ENCODE measurements at regions not wholly inside any gene's neighbourhood (a gene's known extent, or its start where the extent isn't known, plus 50 kb on each side); places are given as distances from the start of the nearest gene placed in this dataset.

GRCh38 chr11:105227363-105227762, 87.8 kb upstream of the CARD18 start:
- TF ChIP-seq REST (IDR thresholded peaks at IDR 0.05; ENCODE audit: insufficient read depth in 1 of 2, low read depth in 2 of 2, low read length in 2 of 2) (no peak), SIN3A (IDR thresholded peaks at IDR 0.05; ENCODE audit: borderline replicate concordance, insufficient read depth, low read length) (no peak), TAF1 (IDR thresholded peaks at IDR 0.05; ENCODE audit: borderline replicate concordance, insufficient read depth, low read length) (no peak), POLR2AphosphoS5 (IDR thresholded peaks at IDR 0.05; ENCODE audit: low read depth, low read length) (no peak), FOXP2 (optimal IDR thresholded peaks at IDR 0.05; ENCODE audit: borderline replicate concordance, extremely low read depth, extremely low read length, insufficient read depth) (no peak)

GRCh38 chr11:105226766-105227165, 87.2 kb upstream of the CARD18 start:
- TF ChIP-seq FOXP2 (optimal IDR thresholded peaks at IDR 0.05; ENCODE audit: borderline replicate concordance, extremely low read depth, extremely low read length, insufficient read depth) (no peak), POLR2AphosphoS5 (IDR thresholded peaks at IDR 0.05; ENCODE audit: low read depth, low read length) (no peak)

- no peak for TF ChIP-seq FOXP2 (optimal IDR thresholded peaks at IDR 0.05; ENCODE audit: borderline replicate concordance, extremely low read depth, extremely low read length, insufficient read depth)
- TF ChIP-seq REST (IDR thresholded peaks at IDR 0.05; ENCODE audit: insufficient read depth in 1 of 2, low read depth in 2 of 2, low read length in 2 of 2): no peak
- TF ChIP-seq POLR2AphosphoS5 (IDR thresholded peaks at IDR 0.05; ENCODE audit: low read depth, low read length): no peak
- no peak for TF ChIP-seq TAF1 (IDR thresholded peaks at IDR 0.05; ENCODE audit: borderline replicate concordance, insufficient read depth, low read length)
- TF ChIP-seq SIN3A (IDR thresholded peaks at IDR 0.05; ENCODE audit: borderline replicate concordance, insufficient read depth, low read length): no peak
Observed at GRCh38 chr11:105226091-105226490, 86.5 kb upstream of the CARD18 start.

- TF ChIP-seq TAF1 (IDR thresholded peaks at IDR 0.05; ENCODE audit: borderline replicate concordance, insufficient read depth, low read length) (no peak), POLR2AphosphoS5 (IDR thresholded peaks at IDR 0.05; ENCODE audit: low read depth, low read length) (no peak), FOXP2 (optimal IDR thresholded peaks at IDR 0.05; ENCODE audit: borderline replicate concordance, extremely low read depth, extremely low read length, insufficient read depth) (no peak), REST (IDR thresholded peaks at IDR 0.05; ENCODE audit: insufficient read depth in 1 of 2, low read depth in 2 of 2, low read length in 2 of 2) (no peak), SIN3A (IDR thresholded peaks at IDR 0.05; ENCODE audit: borderline replicate concordance, insufficient read depth, low read length) (no peak)
Observed at GRCh38 chr11:105224482-105225253, 85.1 kb upstream of the CARD18 start.

GRCh38 chr11:105220121-105220520, 80.6 kb upstream of the CARD18 start:
- TF ChIP-seq POLR2AphosphoS5 (IDR thresholded peaks at IDR 0.05; ENCODE audit: low read depth, low read length) (no peak), SIN3A (IDR thresholded peaks at IDR 0.05; ENCODE audit: borderline replicate concordance, insufficient read depth, low read length) (no peak), REST (IDR thresholded peaks at IDR 0.05; ENCODE audit: insufficient read depth in 1 of 2, low read depth in 2 of 2, low read length in 2 of 2) (no peak), FOXP2 (optimal IDR thresholded peaks at IDR 0.05; ENCODE audit: borderline replicate concordance, extremely low read depth, extremely low read length, insufficient read depth) (no peak), TAF1 (IDR thresholded peaks at IDR 0.05; ENCODE audit: borderline replicate concordance, insufficient read depth, low read length) (no peak)

Measured in PFSK-1 (cell line).